Trophoblast cell (in vitro differentiated cells and primary cell): ENCODE measurements at regions not wholly inside any gene's neighbourhood (a gene's known extent, or its start where the extent isn't known, plus 50 kb on each side); places are given as distances from the start of the nearest gene placed in this dataset.

Experiments
- DNase-seq, 2 donors: peaks; one replicate each; pipeline ENCODE4 v3.0.0-alpha.2; 2016
- H2AFZ ChIP-seq: 2 replicates; pipeline ENCODE4 v1.6.1; 2013; ENCODE audit warnings: low read length, moderate library complexity, mild to moderate bottlenecking; ENCODE audit not compliant: insufficient read depth, poor library complexity
- H2AK5ac ChIP-seq: 2 replicates; pipeline ENCODE4 v1.6.1; 2013; ENCODE audit warnings: mild to moderate bottlenecking, low read length
- H2BK120ac ChIP-seq: 2 replicates; pipeline ENCODE4 v1.6.1; 2013; ENCODE audit warnings: low read length, mild to moderate bottlenecking, moderate library complexity; ENCODE audit not compliant: insufficient read depth, poor library complexity
- H2BK12ac ChIP-seq: 2 replicates; pipeline ENCODE4 v1.6.1; 2013; ENCODE audit warnings: mild to moderate bottlenecking, low read length, moderate library complexity
- H2BK5ac ChIP-seq: 2 replicates; pipeline ENCODE4 v1.6.1; 2013; ENCODE audit warnings: low read length, low read depth, moderate library complexity, mild to moderate bottlenecking; ENCODE audit not compliant: poor library complexity
- H3K14ac ChIP-seq: 2 replicates; pipeline ENCODE4 v1.6.1; 2013; ENCODE audit warnings: mild to moderate bottlenecking, low read length
- H3K18ac ChIP-seq: 2 replicates; pipeline ENCODE4 v1.6.1; 2013; ENCODE audit warnings: mild to moderate bottlenecking, low read length
- H3K23ac ChIP-seq: 2 replicates; pipeline ENCODE4 v1.6.1; 2013; ENCODE audit warnings: low read length
- H3K27ac ChIP-seq: 2 replicates; pipeline ENCODE4 v1.5.1; 2013; ENCODE audit warnings: low read depth, mild to moderate bottlenecking, inconsistent platforms, low read length, moderate library complexity
- H3K27me3 ChIP-seq: 2 replicates; pipeline ENCODE4 v1.6.1; 2013; ENCODE audit warnings: inconsistent platforms, mild to moderate bottlenecking, low read length, moderate library complexity; ENCODE audit not compliant: insufficient read depth
- H3K36me3 ChIP-seq, 2 experiments: 1 replicate in 1 of 2; 2 replicates in 1 of 2; pipeline ENCODE4 v1.6.1; 2013; ENCODE audit warnings: low read length in 2 of 2, mild to moderate bottlenecking in 2 of 2, moderate library complexity in 1 of 2; ENCODE audit not compliant: insufficient read depth in 2 of 2, control insufficient read depth in 1 of 2
- H3K4ac ChIP-seq: 2 replicates; pipeline ENCODE4 v1.6.1; 2013; ENCODE audit warnings: low read depth, mild to moderate bottlenecking, low read length, moderate library complexity
- H3K4me1 ChIP-seq, 2 experiments: 1 replicate in 1 of 2; 2 replicates in 1 of 2; pipeline ENCODE4 v1.6.1; 2013; ENCODE audit warnings: low read length in 2 of 2, mild to moderate bottlenecking in 2 of 2, moderate library complexity in 1 of 2; ENCODE audit not compliant: insufficient read depth in 2 of 2, control insufficient read depth in 1 of 2
- H3K4me2 ChIP-seq: 2 replicates; pipeline ENCODE4 v1.6.1; 2013; ENCODE audit warnings: inconsistent platforms, mild to moderate bottlenecking, low read length, moderate library complexity
- H3K4me3 ChIP-seq: 2 replicates; pipeline ENCODE4 v1.5.1; 2013; ENCODE audit warnings: mild to moderate bottlenecking, low read depth, low read length, inconsistent platforms
- H3K79me1 ChIP-seq: one replicate; pipeline ENCODE4 v1.6.1; 2013; ENCODE audit warnings: low read length
- H3K79me2 ChIP-seq: 2 replicates; pipeline ENCODE4 v1.6.1; 2013; ENCODE audit warnings: low read length, mild to moderate bottlenecking; ENCODE audit not compliant: control insufficient read depth, insufficient read depth, poor library complexity
- H3K9ac ChIP-seq: 2 replicates; pipeline ENCODE4 v1.6.1; 2013; ENCODE audit warnings: mild to moderate bottlenecking, low read length
- H3K9me3 ChIP-seq: 2 replicates; pipeline ENCODE4 v1.6.1; 2013; ENCODE audit warnings: low read depth, mild to moderate bottlenecking, control low read depth, inconsistent platforms, low read length; ENCODE audit not compliant: insufficient read depth
- H4K12ac ChIP-seq: 2 replicates; pipeline ENCODE4 v1.6.1; 2013; ENCODE audit warnings: low read depth, mild to moderate bottlenecking, low read length, moderate library complexity
- H4K8ac ChIP-seq: 2 replicates; pipeline ENCODE4 v1.6.1; 2013; ENCODE audit warnings: low read depth, mild to moderate bottlenecking, low read length, moderate library complexity
- H4K91ac ChIP-seq: one replicate; pipeline ENCODE4 v1.6.1; 2013; ENCODE audit warnings: low read depth, mild to moderate bottlenecking, low read length, moderate library complexity
- WGBS: extraction: QIAGEN DNeasy Blood & Tissue Kit; methylation state at CpG from one replicate; pipeline ENCODE4 v1.1.7; 2013; ENCODE audit warnings: missing lambda C conversion rate; ENCODE audit not compliant: insufficient read length, insufficient coverage; ENCODE audit errors: extremely low coverage; 5-methylcytosine and 5-hydroxymethylcytosine counted together

DNA sequence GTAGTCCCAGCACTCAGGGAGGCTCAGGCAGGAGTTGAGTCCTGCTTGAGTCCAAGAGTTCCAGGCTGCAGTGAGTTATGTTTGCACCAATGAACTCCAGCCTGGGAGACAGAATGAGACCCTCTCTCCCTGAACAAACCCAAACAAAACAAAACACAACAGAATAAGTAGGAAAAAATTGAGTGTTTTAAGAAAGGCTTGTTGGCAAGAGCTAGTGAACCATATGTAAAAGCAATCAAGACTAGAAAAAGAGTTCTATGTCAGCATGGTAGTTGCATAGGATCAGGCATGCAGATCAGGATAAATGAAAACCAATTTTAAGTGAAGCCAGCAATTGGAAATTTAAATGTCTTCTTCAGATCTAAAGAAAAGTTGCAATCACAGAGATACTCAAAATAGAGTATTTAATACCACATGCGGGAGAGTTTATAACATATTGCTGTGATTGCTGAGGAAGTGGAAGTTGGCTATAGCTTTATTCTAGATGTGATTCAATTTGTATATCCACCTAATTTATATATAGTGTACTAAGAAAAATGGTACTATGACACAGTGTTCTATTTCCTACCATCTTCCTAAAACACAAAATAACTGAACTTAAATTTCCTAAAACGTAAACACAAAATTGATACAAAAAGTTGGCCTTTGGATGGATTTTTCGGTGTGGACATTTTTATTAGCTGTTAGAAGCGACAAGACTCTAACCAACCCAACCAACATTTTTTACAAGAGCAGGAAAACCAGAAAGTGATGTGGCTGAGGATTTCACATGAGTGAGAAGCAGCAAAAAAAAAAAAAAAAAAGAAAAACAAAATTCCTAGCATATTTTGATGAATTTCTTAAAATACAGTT is 101.9 kb upstream of the ROBO1 start:
- no peak overlapping the region for H3K4ac ChIP-seq
- no CpG with 5 or more reads among the region's 4 CpGs for WGBS
- no peak overlapping the region for H2AFZ ChIP-seq
- no peaks in the 10 kb centered on the region for H3K79me1 ChIP-seq
- H3K36me3 ChIP-seq, result no peaks in the 10 kb centered on the region
- H2BK120ac ChIP-seq, result no peak overlapping the region
- no peak overlapping the region for H3K4me2 ChIP-seq
- H3K9me3 ChIP-seq, result no peaks in the 10 kb centered on the region
- H4K91ac ChIP-seq, result no peak overlapping the region
- DNase-seq, result no peak
- H3K27ac ChIP-seq, result no peak overlapping the region
- no peak overlapping the region for H2AK5ac ChIP-seq
- H3K14ac ChIP-seq, result no peak overlapping the region
- no peak overlapping the region for H4K12ac ChIP-seq
- H3K79me2 ChIP-seq, result no peaks in the 10 kb centered on the region
- H2BK5ac ChIP-seq, result no peak overlapping the region
- H3K4me1 ChIP-seq, result no peaks in the 10 kb centered on the region
- H3K27me3 ChIP-seq, result no peaks in the 10 kb centered on the region
- H3K9ac ChIP-seq, result no peak overlapping the region
- no peak overlapping the region for H3K4me3 ChIP-seq
- H2BK12ac ChIP-seq, result no peak overlapping the region
- H3K18ac ChIP-seq, result no peak overlapping the region
- H4K8ac ChIP-seq, result no peak overlapping the region
- no peak overlapping the region for H3K23ac ChIP-seq

DNA sequence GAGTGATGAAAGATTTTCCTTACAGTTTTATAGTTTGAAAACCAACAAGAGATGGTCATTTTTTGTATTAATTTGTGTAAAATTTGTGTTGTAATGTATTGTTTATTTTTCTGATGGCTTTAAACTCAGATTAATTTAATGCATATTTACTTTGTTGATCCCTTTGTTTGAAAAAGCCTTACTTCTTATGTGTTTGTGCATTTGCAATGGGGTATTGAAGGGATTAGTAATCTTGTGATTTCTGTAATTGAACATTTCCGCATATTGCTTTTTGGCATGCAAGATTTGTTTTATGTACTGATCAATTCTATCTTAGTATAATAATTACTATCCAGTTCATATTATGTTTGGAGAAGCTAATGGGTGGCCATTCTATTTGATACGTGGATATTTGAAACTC is 98.4 kb upstream of the ROBO1 start:
- no peak overlapping the region for H3K9ac ChIP-seq
- H4K91ac ChIP-seq, result no peak overlapping the region
- no peak overlapping the region for H4K12ac ChIP-seq
- no peak for DNase-seq
- H3K4ac ChIP-seq, result no peak overlapping the region
- H2BK5ac ChIP-seq, result no peak overlapping the region
- H2AFZ ChIP-seq, result no peak overlapping the region
- H2AK5ac ChIP-seq, result no peak overlapping the region
- no peak overlapping the region for H3K4me2 ChIP-seq
- H3K36me3 ChIP-seq, result no peaks in the 10 kb centered on the region
- H3K4me3 ChIP-seq, result no peak overlapping the region
- no CpG with 5 or more reads among the region's 2 CpGs for WGBS
- H4K8ac ChIP-seq, result no peak overlapping the region
- H3K79me1 ChIP-seq, result no peaks in the 10 kb centered on the region
- H3K18ac ChIP-seq, result no peak overlapping the region
- no peaks in the 10 kb centered on the region for H3K79me2 ChIP-seq
- H3K14ac ChIP-seq, result no peak overlapping the region
- H2BK120ac ChIP-seq, result no peak overlapping the region
- no peaks in the 10 kb centered on the region for H3K9me3 ChIP-seq
- no peaks in the 10 kb centered on the region for H3K4me1 ChIP-seq
- no peak overlapping the region for H3K23ac ChIP-seq
- H3K27me3 ChIP-seq, result no peaks in the 10 kb centered on the region
- H3K27ac ChIP-seq, result no peak overlapping the region
- no peak overlapping the region for H2BK12ac ChIP-seq

GRCh38 chr3:79864077-79864476 is 96.3 kb upstream of the ROBO1 start:
- Histone ChIP-seq H3K4me3 (no peak overlapping the region), H2AFZ (no peak overlapping the region), H3K9ac (no peak overlapping the region), H4K8ac (no peak overlapping the region), H3K36me3 (no peaks in the 10 kb centered on the region), H3K27ac (no peak overlapping the region), H3K18ac (no peak overlapping the region), H2BK120ac (no peak overlapping the region), H3K4ac (no peak overlapping the region), H2BK5ac (no peak overlapping the region), H2BK12ac (no peak overlapping the region), H3K79me1 (no peaks in the 10 kb centered on the region), H4K91ac (no peak overlapping the region), H3K23ac (no peak overlapping the region), H3K27me3 (no peaks in the 10 kb centered on the region), H4K12ac (no peak overlapping the region), H3K4me2 (no peak overlapping the region), H3K4me1 (no peaks in the 10 kb centered on the region), H3K79me2 (no peaks in the 10 kb centered on the region), H2AK5ac (no peak overlapping the region), H3K9me3 (no peaks in the 10 kb centered on the region), H3K14ac (no peak overlapping the region)
- no peak for DNase-seq

GRCh38 chr3:79848876-79849275 is 81.1 kb upstream of the ROBO1 start:
- no peaks in the 10 kb centered on the region for H3K79me1 ChIP-seq
- H3K27ac ChIP-seq, result no peak overlapping the region
- no peak overlapping the region for H3K18ac ChIP-seq
- H2AFZ ChIP-seq, result no peak overlapping the region
- no peaks in the 10 kb centered on the region for H3K4me1 ChIP-seq
- H4K91ac ChIP-seq, result no peak overlapping the region
- H3K4me3 ChIP-seq, result no peak overlapping the region
- no peaks in the 10 kb centered on the region for H3K79me2 ChIP-seq
- H3K14ac ChIP-seq, result no peak overlapping the region
- no peak overlapping the region for H4K12ac ChIP-seq
- no peak overlapping the region for H2BK120ac ChIP-seq
- no peak overlapping the region for H2BK5ac ChIP-seq
- H3K4ac ChIP-seq, result no peak overlapping the region
- H3K36me3 ChIP-seq, result no peaks in the 10 kb centered on the region
- H3K27me3 ChIP-seq, result no peaks in the 10 kb centered on the region
- DNase-seq, result peak in 1 of 2 donors; percentile 3
- no peak overlapping the region for H3K9ac ChIP-seq
- no peaks in the 10 kb centered on the region for H3K9me3 ChIP-seq
- no peak overlapping the region for H3K4me2 ChIP-seq
- no peak overlapping the region for H2BK12ac ChIP-seq
- no peak overlapping the region for H2AK5ac ChIP-seq
- no peak overlapping the region for H3K23ac ChIP-seq
- WGBS, result no CpG with 5 or more reads among the region's 4 CpGs
- no peak overlapping the region for H4K8ac ChIP-seq
